ENCODE measurements at regions not wholly inside any gene's neighbourhood (a gene's known extent, or its start where the extent isn't known, plus 50 kb on each side); places are given as distances from the start of the nearest gene placed in this dataset.
"Not testable (repeated sequence)": the region's sequence is repeated elsewhere in the genome, so short reads cannot be mapped to it uniquely, and the experiment has no call there.

DNA sequence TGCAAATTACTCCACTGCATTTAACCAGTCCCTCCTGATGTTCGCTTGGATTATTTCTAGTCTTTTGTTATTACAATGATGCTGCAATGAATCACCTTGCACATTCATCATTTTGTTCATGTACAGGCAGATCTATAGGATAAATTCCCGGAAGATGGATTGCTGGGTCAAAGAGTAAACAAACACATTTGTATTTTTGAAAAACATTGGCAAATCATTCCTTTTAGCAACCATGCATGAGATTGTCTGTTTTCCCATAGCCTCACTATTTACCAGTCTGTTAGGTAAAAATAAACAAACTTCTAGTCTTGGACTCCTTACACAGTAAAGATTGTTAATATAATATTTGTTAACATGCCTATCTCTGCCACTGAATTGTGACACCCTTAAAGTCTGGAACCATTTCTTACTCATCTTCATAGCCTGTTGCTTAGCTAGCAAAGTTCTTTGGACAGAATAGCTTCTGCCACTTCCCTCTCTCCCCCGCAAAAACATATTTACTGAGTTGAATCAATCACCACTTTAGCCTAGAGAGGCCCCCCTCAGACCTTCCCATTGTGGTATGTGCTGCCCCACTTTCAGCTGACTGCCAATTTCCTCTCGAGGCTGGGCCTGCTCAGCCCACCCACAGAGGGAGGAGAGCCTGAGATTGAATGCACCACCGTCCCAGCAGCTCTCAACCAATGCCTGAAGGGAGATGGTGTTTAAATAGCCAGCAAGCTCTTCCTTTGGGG, 108.4 kb upstream of the ATXN3L start:
- DNase-seq = no peak

DNA sequence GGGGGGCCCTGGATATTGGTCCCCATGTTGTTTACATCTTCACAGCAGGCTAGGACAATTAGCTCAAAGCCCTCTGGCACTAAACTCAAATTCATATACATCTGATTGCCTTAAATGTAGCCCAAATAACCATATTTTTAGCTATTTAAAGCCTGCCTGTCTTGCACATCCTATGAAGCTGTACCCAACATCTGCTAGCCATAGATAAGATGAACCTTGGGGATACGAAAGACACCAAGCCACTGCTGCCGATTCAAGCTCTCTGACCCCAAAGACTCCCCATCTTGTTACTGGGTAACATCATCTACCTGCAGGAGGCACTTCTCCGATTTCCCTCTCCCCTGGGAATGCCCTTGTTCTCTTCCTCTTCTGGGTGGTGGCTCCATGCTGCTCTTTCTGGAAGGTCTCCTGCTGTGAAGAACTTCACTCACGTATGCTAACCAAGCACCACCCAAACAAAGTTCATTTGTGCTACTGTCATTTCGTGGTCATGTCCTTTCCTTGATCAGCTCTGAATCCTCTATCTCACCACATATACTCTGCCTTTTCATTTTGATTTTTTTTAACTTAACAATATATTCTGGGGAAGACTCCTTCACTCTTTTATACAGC, 107.7 kb upstream of the ATXN3L start:
- DNase-seq = no peak

DNA sequence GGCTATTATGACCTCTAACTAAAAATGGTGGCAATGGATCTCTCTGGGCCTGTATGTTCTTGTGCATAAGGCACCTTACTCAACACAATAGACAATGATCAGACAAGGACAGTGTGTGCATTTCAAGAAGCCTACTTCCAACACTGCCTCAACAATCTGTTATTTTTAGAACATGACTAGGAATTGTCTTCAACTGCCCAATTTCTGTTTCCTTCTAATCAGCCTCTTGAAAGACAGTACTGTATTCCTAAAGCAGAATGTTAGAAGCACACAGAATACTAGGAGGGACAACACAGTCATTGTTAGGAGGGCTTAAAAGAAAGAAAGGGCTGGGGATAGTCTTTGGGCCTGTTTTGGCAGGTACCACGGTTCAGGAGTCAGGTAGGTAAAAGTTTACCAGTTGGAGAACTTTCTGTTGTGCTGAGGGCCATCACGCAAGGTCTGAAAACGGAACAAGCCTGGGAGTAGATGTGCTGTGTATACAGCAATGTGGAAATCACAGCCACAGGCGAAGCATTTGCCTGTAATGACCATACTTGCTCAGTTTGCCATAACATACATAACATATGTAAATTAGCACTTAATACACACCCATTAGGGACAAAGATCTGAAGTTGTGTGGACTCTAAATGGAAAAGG, 100.8 kb upstream of the ATXN3L start:
- DNase-seq = peak in 2 of 51 donors; percentile 1 to 10

DNA sequence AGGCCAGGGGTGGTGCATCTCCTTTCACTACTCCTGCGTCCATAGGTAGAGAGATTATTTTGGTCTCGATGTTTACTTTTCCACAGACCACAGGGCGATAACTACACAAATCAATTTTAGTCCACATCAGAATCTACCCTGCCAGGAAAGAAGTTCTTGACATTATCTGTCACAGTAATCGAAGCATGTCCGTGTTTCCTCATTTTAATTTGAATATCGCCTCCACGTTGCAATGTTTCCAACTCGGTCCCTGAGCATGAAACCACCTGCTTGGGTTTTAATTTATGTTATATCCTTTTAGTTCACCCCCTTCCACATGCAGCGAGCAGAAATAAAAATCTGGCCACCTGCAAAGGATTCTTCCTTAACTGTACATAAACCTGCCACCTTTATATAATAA, 100.1 kb upstream of the ATXN3L start:
- no peak for DNase-seq

DNA sequence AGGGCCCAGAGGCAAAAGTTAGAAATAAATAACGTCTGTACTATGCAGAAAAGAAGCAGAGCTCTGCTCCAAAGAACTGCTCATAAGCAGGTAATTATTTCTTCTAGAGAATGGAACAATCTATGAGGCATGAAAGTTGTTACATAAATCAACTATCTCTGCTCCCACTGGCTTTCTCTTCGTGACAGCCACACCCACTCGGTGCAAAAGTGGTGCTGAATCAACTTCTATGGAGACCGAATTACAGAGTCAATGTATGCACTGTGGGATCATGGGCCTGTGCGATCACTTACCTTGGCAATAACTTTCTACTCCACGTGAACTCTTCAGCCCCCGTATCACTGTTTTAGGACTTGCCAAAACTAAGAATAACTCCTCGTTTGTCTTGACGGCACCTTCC, 99.4 kb upstream of the ATXN3L start:
- peak in 2 of 51 donors; percentile 0 for DNase-seq

DNA sequence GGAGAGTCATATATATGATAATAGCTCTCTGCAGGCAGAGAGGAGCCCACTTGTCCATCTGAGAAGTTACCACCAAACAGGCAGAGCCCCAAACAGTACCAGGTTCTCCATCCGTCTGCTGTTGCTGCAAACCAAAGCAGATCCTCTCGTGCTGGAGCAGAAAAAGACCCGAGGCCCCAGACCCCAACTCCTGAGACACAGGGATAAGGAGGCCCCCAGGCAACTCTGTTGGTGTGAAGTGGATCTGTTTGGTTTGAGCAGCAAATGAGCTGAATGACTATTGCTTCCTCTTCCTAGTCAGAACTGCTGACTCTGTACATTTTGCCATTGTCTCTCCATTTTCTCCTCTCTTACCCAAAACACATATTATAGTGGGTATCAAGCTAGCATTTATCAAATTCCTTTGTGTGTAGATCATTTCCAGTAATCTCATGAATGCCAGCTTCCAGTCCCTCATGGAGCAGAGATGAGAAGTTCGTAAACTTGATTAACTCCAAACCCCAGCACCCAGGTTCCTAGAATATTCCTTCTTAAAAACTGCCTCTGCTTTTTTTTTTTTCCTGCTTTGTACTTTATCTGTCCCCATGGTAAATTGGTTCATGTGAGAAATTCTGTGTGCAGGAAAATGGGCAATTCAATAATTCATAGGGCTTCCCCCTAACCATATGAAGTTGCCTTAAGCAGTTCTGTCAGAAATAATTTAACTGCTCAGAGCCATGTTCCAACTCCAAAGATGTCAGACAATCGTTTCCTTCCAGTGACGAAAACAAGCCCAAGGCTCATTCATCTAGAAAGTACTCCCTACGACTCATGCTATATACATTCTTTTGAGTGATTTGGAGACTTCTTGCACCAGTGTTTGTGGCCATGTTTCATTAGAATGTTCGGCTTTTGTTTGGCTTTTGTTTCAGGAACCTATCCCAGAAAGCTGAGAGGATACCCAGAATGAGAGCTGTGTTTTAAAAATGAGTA, 98.6 kb upstream of the ATXN3L start:
- no peak for DNase-seq

DNA sequence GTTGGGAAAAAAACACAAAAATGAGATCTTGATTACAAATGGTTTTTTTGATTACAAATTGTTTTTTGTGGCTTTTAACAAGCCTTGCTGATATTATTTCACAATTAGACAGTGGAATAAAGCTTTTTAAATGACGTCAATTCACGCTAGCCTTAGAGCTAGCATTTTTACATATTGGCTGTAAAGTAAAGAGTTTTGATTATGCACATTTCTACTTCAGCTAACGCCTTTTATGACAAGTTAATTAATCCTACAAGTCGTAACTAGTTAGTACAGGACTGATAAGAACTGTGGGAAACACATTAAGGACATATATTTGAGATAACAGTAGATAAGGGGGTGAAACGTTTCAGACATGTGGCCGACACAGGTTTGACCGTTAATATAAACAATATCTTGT, 95.7 kb upstream of the ATXN3L start:
- DNase-seq = no peak

DNA sequence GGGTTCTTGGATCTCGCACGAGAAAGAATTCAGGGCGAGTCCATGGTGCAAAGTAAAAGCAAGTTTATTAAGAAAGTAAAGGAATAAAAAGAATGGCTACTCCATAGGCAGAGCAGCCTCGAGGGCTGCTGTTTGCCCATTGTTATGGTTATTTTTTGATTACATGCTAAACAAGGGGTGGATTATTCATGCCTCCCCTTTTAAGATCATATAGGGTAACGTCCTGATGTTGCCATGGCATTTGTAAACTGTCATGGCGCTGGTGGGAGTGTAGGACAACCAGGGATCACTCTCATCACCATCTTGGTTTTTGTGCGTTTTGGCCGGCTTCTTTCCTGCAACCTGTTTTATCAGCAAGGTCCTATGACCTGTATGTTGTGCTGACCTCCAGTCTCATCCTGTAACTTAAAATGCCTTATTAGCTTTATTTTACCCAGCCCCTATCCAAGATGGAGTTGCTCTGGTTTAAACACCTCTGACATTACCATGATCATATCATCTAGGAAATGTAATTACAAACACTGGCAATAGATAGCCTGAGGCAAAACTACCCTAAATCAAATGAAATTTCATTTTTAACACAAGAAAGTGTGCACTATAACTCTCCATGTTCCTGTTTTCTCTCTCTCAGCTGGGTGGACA, 94.3 kb upstream of the ATXN3L start:
- no peak for DNase-seq

DNA sequence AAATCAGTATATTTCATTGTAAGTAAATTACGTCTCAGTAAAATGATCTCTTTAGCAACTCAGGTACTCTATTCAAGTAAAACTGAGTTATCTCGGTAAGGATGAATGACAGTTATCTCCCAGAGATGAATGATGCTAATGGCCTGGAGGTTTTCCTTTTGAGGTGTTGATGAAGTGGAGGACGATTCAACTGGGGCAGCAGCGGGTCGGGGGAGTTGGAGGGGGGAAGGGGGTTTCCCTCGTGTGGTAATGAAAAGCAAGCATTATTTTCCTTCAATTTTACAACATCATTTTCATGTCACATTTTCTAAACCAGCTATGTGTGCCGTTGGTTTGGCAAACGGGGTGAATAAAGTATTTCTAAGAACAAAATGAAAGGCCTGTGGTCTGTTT, 92.4 kb upstream of the ATXN3L start:
- no peak for DNase-seq

DNA sequence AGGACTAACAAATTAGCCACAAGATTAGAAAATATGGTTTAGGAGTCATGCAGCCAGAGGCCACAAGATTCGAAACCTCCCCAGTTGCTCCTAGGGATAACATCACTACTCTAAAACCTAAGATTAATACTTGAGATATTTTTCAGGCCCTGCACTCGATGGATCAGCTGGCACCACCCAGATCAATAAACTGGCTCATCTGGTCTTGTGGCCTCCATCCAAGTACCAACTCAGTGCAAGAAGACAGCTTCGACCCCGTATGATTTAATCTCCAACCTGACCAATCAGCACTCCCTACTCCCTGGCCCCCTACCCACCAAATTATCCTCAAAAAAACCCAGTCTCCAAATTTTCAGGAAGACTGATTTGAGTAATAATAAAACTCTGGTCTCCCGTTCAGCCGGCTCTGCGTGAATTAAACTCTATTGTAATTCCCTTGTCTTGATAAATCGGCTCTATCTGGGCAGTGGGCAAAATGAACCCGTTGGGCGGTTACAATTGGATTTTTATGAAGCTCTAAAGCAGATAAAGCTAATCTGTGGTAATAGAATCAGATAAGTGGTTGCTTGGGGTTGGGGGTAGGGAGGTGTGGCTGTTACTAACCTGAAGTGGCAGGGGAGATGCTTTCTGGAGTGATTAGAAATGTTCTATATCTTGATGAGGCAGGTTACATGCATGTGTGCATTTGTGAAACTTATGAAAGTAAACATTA, 91.8 kb upstream of the ATXN3L start:
- DNase-seq = no peak

DNA sequence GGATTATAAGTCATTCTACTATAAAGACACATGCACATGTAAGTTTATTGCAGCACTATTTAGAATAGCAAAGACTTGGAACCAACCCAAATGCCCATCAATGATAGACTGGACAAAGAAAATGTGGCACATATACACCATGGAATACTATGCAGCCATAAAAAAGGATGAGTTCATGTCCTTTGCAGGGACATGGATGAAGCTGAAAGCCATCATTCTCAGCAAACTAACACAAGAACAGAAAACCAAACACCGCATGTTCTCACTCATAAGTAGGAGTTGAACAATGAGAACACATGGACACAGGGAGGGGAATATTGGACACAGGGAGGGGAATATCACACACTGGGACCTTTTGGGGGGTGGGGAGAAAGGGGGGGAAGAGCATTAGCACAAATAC, 88.7 kb upstream of the ATXN3L start:
- not testable (repeated sequence) for DNase-seq

DNA sequence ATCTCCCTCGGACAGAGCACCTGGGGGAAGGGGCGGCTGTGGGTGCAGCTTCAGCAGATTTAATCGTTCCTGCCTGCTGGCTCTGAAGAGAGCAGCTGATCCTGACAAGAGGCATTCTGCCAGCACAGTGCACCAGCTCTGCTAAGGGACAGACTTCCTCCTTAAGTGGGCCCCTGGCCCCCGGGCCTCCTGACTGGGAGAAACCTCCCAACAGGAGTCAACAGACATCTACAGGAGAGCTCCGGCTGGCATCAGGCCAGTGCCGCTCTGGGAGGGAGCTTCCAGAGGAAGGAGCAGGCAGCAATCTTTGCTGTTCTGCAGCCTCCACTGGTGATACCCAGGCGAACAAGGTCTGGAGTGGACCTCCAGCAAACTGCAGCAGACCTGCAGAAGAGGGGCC, 84.9 kb upstream of the ATXN3L start:
- peak in 4 of 51 donors; percentile 0 for DNase-seq

DNA sequence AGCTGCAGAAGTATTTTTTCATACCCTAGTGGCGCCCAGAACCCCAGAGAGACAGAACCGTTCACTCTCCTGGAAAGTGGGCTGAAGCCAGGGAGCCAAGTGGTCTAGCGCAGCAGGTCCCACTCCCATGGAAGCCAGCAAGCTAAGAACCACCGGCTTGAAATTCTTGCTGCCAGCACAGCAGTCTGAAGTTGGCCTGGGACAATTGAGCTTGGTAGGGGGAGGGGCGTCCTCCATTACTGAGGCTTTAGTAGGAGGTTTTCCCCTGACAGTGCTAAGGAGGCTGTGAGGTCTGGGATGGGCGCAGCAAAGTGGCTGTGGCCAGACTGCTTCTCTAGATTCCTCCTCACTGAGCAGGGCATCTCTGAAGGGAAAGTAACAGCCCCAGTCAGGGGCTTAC, 84.5 kb upstream of the ATXN3L start:
- no peak for DNase-seq

DNA sequence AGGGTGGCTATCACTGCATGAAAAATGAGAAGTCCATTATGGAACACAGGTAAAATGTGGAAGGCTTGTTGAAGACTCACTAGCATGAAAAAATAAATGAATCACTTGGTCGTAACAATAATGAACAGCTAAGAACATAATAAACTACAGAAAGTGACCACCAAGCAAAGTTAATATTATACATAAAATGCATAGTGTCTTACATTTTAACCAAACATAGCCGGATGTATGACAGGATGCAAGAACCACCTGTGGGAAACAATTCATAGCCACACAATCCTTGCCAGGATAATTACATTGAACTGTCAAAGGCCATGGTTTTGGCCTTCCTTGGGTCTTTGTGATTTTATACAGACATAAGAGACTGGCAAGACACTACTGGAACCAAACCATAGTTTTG, 81.9 kb upstream of the ATXN3L start:
- DNase-seq = no peak

DNA sequence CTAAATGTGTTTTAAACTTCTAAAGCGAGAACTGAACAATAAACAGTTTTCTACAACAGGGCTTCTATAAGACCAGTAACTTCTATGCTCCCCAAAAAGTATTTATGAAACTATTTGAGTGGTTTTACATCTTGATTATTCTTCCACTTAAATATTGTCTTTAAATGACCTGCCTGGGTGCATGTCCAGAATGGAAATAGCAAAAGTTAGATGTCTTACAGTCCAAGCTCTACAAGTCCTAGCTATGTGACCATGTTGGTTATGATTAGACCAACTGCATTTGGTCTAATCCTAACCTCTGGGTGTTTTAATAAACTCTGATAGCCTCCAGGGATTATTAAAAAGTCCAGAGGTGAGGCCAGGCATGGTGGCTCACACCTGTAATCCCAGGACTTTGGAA, 79.0 kb upstream of the ATXN3L start:
- no peak for DNase-seq

DNA sequence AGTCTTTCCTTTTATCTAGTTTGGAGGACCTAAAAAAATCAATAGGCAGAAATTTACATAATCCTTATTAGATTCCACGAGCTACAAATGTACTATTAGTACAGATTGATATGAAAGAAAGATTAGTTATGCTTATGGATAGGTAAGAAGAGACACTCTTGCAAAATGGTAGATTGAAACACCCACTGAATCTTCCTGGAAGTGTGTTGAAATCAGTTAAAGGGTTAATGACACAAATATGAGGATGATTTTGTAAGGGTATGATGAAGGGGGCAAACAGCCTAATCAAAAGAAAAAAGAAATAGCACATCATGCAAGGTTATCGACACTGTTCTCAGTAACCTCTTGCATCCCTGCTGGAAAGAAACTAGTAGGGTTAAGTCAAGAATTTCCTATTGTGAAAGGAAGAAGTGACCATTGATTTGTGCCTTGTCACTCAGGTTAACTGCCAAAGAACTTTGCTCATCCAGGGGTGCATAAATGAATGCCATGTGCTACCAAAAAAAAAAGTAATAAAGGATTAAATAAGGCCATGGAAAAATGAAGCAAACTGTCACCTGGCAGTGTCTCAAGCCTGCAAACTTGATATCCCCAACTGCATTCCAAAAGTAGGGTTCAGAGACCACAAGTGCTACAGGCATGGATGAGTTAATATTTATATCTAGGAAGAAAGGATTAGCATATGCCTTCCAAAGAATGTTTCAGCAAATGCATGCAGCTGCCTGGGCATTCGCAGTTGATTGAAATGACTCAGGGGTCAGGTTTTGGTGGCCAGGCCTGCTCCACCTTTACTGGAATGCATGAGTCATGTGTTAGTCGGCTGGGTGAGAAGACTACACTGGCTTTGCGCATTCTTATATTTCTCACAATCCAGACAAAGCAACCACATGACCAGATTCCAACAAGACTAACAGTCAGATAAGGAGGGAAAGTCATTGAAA, 78.3 kb upstream of the ATXN3L start:
- no peak for DNase-seq

DNA sequence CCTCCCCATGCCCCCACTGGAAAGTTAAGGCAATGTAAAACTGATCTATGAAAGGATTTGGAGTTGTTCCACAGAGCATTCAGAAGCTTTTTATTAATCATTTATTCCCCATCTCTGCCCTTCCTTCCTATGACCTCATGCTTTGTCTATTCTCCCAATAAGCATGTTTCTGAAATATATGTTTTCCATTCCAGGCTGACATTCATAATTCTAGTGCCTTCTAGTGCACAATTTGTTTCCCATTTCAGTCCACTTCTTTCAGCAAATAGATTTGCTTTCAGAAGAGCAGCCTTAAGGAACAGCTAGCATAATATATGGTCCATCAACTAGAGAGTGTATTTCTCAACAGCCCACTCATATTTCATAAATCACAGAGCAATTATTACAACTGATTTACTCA, 77.1 kb upstream of the ATXN3L start:
- DNase-seq = no peak

DNA sequence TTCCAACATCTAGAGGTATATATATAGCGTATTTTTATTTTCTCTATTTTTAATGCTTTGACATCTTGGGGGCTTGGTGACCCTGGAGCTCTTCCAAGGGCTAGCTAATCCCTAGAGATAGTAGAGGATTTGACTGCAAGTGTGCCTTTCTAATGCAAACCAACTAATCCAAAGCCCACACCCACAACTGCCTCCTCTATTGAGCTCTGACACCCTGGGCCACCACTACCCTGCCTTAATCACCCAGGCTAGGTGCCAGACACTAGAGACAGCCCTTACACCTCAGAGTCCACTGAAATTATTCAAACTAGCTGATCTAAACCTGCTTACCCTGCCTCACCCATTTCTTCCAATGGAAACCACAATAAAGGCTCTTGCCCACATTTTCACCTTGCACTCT, 69.6 kb upstream of the ATXN3L start:
- DNase-seq = no peak

DNA sequence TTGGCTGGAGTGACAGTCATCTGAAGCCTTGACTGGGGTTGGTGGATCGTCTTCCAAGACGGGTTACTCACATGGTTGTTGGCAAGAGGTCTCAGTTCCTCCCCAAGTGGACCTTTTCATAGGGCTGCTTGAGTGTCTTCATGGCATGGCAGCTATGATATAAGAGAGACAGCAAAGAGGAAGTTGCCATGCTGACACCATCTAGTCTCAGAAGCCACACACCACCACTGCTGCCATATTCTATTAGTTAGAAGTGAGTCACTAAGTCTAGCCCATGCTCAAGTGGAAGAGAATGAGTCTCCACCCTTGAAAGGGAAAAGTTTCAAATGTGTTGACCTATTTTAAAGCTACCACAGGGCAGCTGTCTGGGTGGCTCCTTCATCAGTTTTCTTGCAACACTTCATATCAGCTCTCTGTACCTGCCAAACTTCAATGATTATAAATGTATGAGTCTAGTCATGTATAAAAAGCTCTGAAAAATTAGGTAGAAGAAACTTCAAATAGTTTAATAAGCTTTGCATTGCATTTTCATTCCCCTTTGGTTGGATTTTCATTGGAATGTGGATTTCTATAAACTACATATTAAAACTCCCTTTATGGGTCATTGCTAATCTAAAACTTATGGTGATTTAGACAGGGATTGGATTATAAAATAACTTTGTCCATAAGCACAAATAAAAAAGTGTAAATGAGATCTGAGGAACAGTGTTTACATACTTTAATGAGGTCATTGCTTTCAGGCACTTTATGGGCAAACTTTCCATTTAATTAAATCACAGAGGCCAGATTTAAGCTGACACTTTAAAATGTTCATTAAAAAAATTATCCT, 68.0 kb upstream of the ATXN3L start:
- DNase-seq = no peak
